ENCODE measurements at regions not wholly inside any gene's neighbourhood (a gene's known extent, or its start where the extent isn't known, plus 50 kb on each side); places are given as distances from the start of the nearest gene placed in this dataset.

- H3K79me2 ChIP-seq (ENCODE audit: control insufficient read depth in 1 of 2, insufficient read depth in 2 of 2, low read length in 2 of 2), result no peaks in the 10 kb centered on the region
- no peak overlapping the region for H4K8ac ChIP-seq (ENCODE audit: extremely low read depth, insufficient read depth, low read length)
- H3K56ac ChIP-seq (replicated peaks; ENCODE audit: insufficient read length, low read depth, low read length), result no peak overlapping the region
- H3K23ac ChIP-seq (ENCODE audit: insufficient read length), result no peak overlapping the region
- H4K91ac ChIP-seq (replicated peaks; ENCODE audit: insufficient read length, low read length), result no peak overlapping the region
- no peaks in the 10 kb centered on the region for H4K20me1 ChIP-seq (replicated peaks in 1 of 2; ENCODE audit: control insufficient read depth in 1 of 2, insufficient read depth in 2 of 2, low read length in 2 of 2)
- no peak overlapping the region for H4K5ac ChIP-seq (ENCODE audit: insufficient read length, low read depth, low read length)
- DNase-seq (ENCODE audit: low read depth in 1 of 2, low spot score in 2 of 2) (no peak), FAIRE-seq (no peak)
- ChIA-PET POLR2A (ENCODE audit: partially characterized antibody) (no interaction called here), CTCF (ENCODE audit: partially characterized antibody) (no interaction called here)
- TF ChIP-seq CREB1 (IDR thresholded peaks at IDR 0.05), result no peak
- TF ChIP-seq FOSL1 (IDR thresholded peaks at IDR 0.05; ENCODE audit: insufficient read depth, low read depth, low read length), result no peak
- TF ChIP-seq RNF2 (IDR thresholded peaks at IDR 0.05; ENCODE audit: borderline replicate concordance, low read depth, low read length, missing control alignments, poor library complexity, severe bottlenecking), result no peak
- TF ChIP-seq GTF2F1 (IDR thresholded peaks at IDR 0.05; ENCODE audit: borderline replicate concordance, low read depth, low read length), result no peak
- no peak for TF ChIP-seq SIX5 (IDR thresholded peaks at IDR 0.05; ENCODE audit: low read depth, low read length)
- TF ChIP-seq JUN (IDR thresholded peaks at IDR 0.05; ENCODE audit: low read depth, low read length), result no peak
- no peak for TF ChIP-seq RXRA (IDR thresholded peaks at IDR 0.05; ENCODE audit: insufficient read depth, low read depth, low read length)
- TF ChIP-seq CTBP2 (IDR thresholded peaks at IDR 0.05; ENCODE audit: borderline replicate concordance, insufficient read depth, insufficient read length, low read length), result no peak
- no peak for TF ChIP-seq PHF8 (conservative IDR thresholded peaks at IDR 0.05; ENCODE audit: low read depth, low read length)
- TF ChIP-seq NRF1 (IDR thresholded peaks at IDR 0.05; ENCODE audit: low read depth, low read length), result no peak
- TF ChIP-seq EZH2 (IDR thresholded peaks at IDR 0.05; ENCODE audit: low read depth, low read length, severe bottlenecking), result no peak
- TF ChIP-seq TAF1 (IDR thresholded peaks at IDR 0.05; ENCODE audit: low read depth, low read length), result no peak
- H3K9me3 ChIP-seq (ENCODE audit: insufficient read depth in 2 of 2, low read depth in 1 of 2, low read length in 1 of 2), result no peaks in the 10 kb centered on the region
- H3K18ac ChIP-seq (ENCODE audit: extremely low read depth, low read length), result no peak overlapping the region
- H3K9ac ChIP-seq (replicated peaks in 1 of 4; ENCODE audit: extremely low read depth in 1 of 4, low read depth in 3 of 4, low read length in 3 of 4), result no peak overlapping the region
- no peak overlapping the region for H2BK20ac ChIP-seq (ENCODE audit: low read length)
- no peak overlapping the region for H2BK120ac ChIP-seq (replicated peaks; ENCODE audit: low read depth, low read length)
- no peaks in the 10 kb centered on the region for H3K4me1 ChIP-seq (replicated peaks in 1 of 4; ENCODE audit: control insufficient read depth in 3 of 4, insufficient read depth in 4 of 4, low read length in 3 of 4)
- H3K27ac ChIP-seq (ENCODE audit: low read depth, low read length), result no peak overlapping the region
- H3K27me3 ChIP-seq (replicated peaks in 1 of 4; ENCODE audit: control insufficient read depth in 3 of 4, extremely low read depth in 1 of 4, insufficient read depth in 3 of 4, low read length in 3 of 4), result no peaks in the 10 kb centered on the region
- no peak overlapping the region for H2AFZ ChIP-seq (ENCODE audit: low read length)
- H3K79me1 ChIP-seq (ENCODE audit: low read depth, low read length), result no peaks in the 10 kb centered on the region
- H2BK5ac ChIP-seq (ENCODE audit: low read depth, low read length), result no peak overlapping the region
- no peak overlapping the region for H2BK15ac ChIP-seq (ENCODE audit: low read length)
- H3K23me2 ChIP-seq (ENCODE audit: low read depth, low read length), result no peaks in the 10 kb centered on the region
- H3K14ac ChIP-seq (ENCODE audit: insufficient read length), result no peak overlapping the region
- no peak overlapping the region for H2BK12ac ChIP-seq (ENCODE audit: low read depth, low read length)
- H3K4me2 ChIP-seq (ENCODE audit: insufficient read depth in 1 of 2, low read depth in 2 of 2, low read length in 2 of 2), result no peak overlapping the region
- H3K4ac ChIP-seq (replicated peaks; ENCODE audit: insufficient read length, low read depth, low read length), result no peak overlapping the region
- H3K36me3 ChIP-seq (ENCODE audit: control insufficient read depth in 2 of 4, insufficient read depth in 4 of 4, low read length in 3 of 4), result no peaks in the 10 kb centered on the region
- H2AK5ac ChIP-seq (ENCODE audit: low read depth, low read length), result no peak overlapping the region
- H3K4me3 ChIP-seq (ENCODE audit: extremely low read depth in 1 of 4, insufficient read depth in 2 of 4, low read depth in 3 of 4, low read length in 4 of 4), result no peak overlapping the region
These were observed 407.0 kb upstream of the SASH1 start for GRCh38 chr6:147935656-147936055.

Measured in H1 (cell line).